ENCODE measurements at regions not wholly inside any gene's neighbourhood (a gene's known extent, or its start where the extent isn't known, plus 50 kb on each side); places are given as distances from the start of the nearest gene placed in this dataset.

DNA sequence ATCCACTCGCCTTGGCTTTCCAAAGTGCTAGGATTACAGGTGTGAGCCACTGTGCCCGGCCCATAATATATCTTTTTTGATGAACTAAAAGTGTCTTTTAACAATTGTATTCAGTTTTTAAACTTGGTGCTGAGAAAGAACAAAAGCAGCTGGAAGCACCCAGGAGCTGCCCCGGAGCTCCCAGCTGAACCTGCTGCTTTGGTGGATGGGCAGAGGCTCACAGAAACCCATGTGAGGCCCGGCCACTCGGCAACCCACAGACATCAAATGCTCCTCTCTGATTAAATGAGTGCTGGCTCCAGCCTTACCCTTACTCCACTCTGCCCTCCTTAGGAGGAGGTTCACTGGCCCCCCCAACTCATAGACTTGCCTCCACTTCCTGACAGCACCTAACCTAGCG lies 59.4 kb upstream of the FRMD1 start:
- TF ChIP-seq, protein P1, sequence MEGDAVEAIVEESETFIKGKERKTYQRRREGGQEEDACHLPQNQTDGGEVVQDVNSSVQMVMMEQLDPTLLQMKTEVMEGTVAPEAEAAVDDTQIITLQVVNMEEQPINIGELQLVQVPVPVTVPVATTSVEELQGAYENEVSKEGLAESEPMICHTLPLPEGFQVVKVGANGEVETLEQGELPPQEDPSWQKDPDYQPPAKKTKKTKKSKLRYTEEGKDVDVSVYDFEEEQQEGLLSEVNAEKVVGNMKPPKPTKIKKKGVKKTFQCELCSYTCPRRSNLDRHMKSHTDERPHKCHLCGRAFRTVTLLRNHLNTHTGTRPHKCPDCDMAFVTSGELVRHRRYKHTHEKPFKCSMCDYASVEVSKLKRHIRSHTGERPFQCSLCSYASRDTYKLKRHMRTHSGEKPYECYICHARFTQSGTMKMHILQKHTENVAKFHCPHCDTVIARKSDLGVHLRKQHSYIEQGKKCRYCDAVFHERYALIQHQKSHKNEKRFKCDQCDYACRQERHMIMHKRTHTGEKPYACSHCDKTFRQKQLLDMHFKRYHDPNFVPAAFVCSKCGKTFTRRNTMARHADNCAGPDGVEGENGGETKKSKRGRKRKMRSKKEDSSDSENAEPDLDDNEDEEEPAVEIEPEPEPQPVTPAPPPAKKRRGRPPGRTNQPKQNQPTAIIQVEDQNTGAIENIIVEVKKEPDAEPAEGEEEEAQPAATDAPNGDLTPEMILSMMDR (IDR thresholded peaks at IDR 0.05): no peak
- TF ChIP-seq POLR2A (IDR thresholded peaks at IDR 0.05): no peak
